HCT116 (cell line): ENCODE measurements at regions not wholly inside any gene's neighbourhood (a gene's known extent, or its start where the extent isn't known, plus 50 kb on each side); places are given as distances from the start of the nearest gene placed in this dataset.

Experiments used
- ATAC-seq: fragments of 200-7000 bp; cut with Tn5 transposase; 2 replicates; pipeline ENCODE4 v1.9.1; 2020; ENCODE audit warnings: mild to moderate bottlenecking, moderate library complexity
- BruUV-seq: library from RNA; stranded (reverse); fragments of 400-500 nt; replicated peaks from 2 replicates; lab custom pipeline; 2021; lab: Mats Ljungman, UMichigan
- CTCF ChIA-PET: fragments of 300-600 bp; sonication (Branson Sonifier 250); formaldehyde crosslinking; loops from one replicate; lab custom pipeline; 2021; ENCODE audit warnings: antibody characterized with exemption; lab: Charles Lee
- POLR2A ChIA-PET: fragments of 300-600, 350-600 bp; sonication (Branson Sonifier 250); formaldehyde crosslinking; loops from one replicate; lab custom pipeline; 2021; ENCODE audit warnings: antibody characterized with exemption; lab: Charles Lee
- RAD21 ChIA-PET, 2 experiments: fragments of 300-600 bp; sonication (Branson Sonifier 250); formaldehyde crosslinking; loops; one replicate each; lab custom pipeline; 2023; ENCODE audit warnings: low total read pairs in 2 of 2; ENCODE audit not compliant: uncharacterized antibody in 2 of 2, unreplicated experiment in 2 of 2, low non-redundant PET in 1 of 2; lab: Charles Lee
- DNase-seq: peaks from one replicate; pipeline ENCODE4 v3.0.0-alpha.2; 2010; ENCODE audit warnings: low read depth, low spot score
- H2AFZ ChIP-seq: fragments of 200-600 bp; shearing (Covaris generic), sonication (generic); 2 replicates; pipeline ENCODE4 v1.6.1; 2017; ENCODE audit warnings: low read depth, mixed run types, mixed read lengths, antibody characterized with exemption, low read length; ENCODE audit not compliant: poor library complexity, severe bottlenecking
- H3K27ac ChIP-seq: 2 replicates; pipeline ENCODE4 v1.5.1; 2012; ENCODE audit warnings: low read depth, low read length
- H3K27me3 ChIP-seq: fragments of 200-600 bp; sonication (generic); 2 replicates; pipeline ENCODE4 v1.6.1; 2016; ENCODE audit warnings: mixed run types, low read length, mixed read lengths; ENCODE audit not compliant: insufficient read depth
- H3K36me3 ChIP-seq, 2 experiments: fragments of 200-500 bp in 1 of 2; fragments of 200-600 bp in 1 of 2; sonication (Bioruptor generic) in 1 of 2; sonication (generic) in 1 of 2; 2 replicates each; pipeline versions ENCODE4 v1.5.1 to v1.6.1; 2014 to 2016; ENCODE audit warnings: low read length in 2 of 2, inconsistent platforms in 1 of 2, mixed read lengths in 1 of 2, mixed run types in 1 of 2; ENCODE audit not compliant: insufficient read depth in 2 of 2, control insufficient read depth in 1 of 2
- H3K4me1 ChIP-seq, 2 experiments: fragments of 200-600 bp in 1 of 2; sonication (generic) in 1 of 2; 2 replicates each; pipeline versions ENCODE4 v1.5.1 to v1.6.1; 2012 to 2017; ENCODE audit warnings: low read length in 2 of 2, inconsistent platforms in 1 of 2, mild to moderate bottlenecking in 1 of 2, mixed read lengths in 1 of 2, mixed run types in 1 of 2, moderate library complexity in 1 of 2; ENCODE audit not compliant: insufficient read depth in 2 of 2, control insufficient read depth in 1 of 2
- H3K4me2 ChIP-seq: fragments of 200-600 bp; sonication (generic); 2 replicates; pipeline ENCODE4 v1.6.1; 2017; ENCODE audit warnings: mixed run types, low read length, mixed read lengths
- H3K4me3 ChIP-seq, 2 experiments: fragments of 200-600 bp in 1 of 2; sonication (generic) in 1 of 2; replicated peaks in 1 of 2; 2 replicates each; pipeline ENCODE4 v1.5.1; 2011 to 2016; ENCODE audit warnings: low read length in 2 of 2, control low read depth in 1 of 2, low read depth in 1 of 2, mild to moderate bottlenecking in 1 of 2, mixed read lengths in 1 of 2, mixed run types in 1 of 2
- H3K79me2 ChIP-seq: fragments of 200-600 bp; sonication (generic); 2 replicates; pipeline ENCODE4 v1.6.1; 2017; ENCODE audit warnings: mild to moderate bottlenecking, mixed run types, low read length, moderate library complexity, mixed read lengths; ENCODE audit not compliant: insufficient read depth
- H3K9ac ChIP-seq: fragments of 200-600 bp; sonication (generic); 2 replicates; pipeline ENCODE4 v1.6.1; 2016; ENCODE audit warnings: low read length, mixed read lengths
- H3K9me2 ChIP-seq: fragments of 200-600 bp; sonication (generic), shearing (Covaris generic); 2 replicates; pipeline ENCODE4 v1.6.1; 2017; ENCODE audit warnings: mixed run types, mild to moderate bottlenecking, moderate library complexity; ENCODE audit not compliant: insufficient read depth
- H3K9me3 ChIP-seq, 2 experiments: fragments of 200-500 bp in 1 of 2; fragments of 200-600 bp in 1 of 2; sonication (Bioruptor generic) in 1 of 2; sonication (generic) in 1 of 2; 2 replicates each; pipeline ENCODE4 v1.6.1; 2014 to 2017; ENCODE audit warnings: low read length in 2 of 2, mixed read lengths in 2 of 2, inconsistent platforms in 1 of 2, low read depth in 1 of 2, mild to moderate bottlenecking in 1 of 2, mixed run types in 1 of 2, moderate library complexity in 1 of 2; ENCODE audit not compliant: control insufficient read depth in 1 of 2, insufficient read depth in 1 of 2
- H4K20me1 ChIP-seq: fragments of 200-600 bp; sonication (generic), shearing (Covaris generic); 2 replicates; pipeline ENCODE4 v1.6.1; 2017; ENCODE audit warnings: mixed run types, mild to moderate bottlenecking, moderate library complexity; ENCODE audit not compliant: insufficient read depth
- EGR1 ChIP-seq: IDR thresholded peaks from 2 replicates; pipeline ENCODE4 v1.6.1; 2012; ENCODE audit warnings: low read depth
- EZH2phosphoT487 ChIP-seq: fragments of 200-600 bp; IDR thresholded peaks from 2 replicates; pipeline ENCODE4 v1.6.1; 2018; ENCODE audit warnings: antibody characterized with exemption, borderline replicate concordance
- POLR2AphosphoS5 ChIP-seq: IDR thresholded peaks from 2 replicates; pipeline ENCODE4 v1.6.1; 2011; ENCODE audit warnings: mild to moderate bottlenecking, low read depth, low read length, moderate library complexity
- SP1 ChIP-seq: IDR thresholded peaks from 2 replicates; pipeline ENCODE4 v1.6.1; 2012; ENCODE audit warnings: low read depth
- SRF ChIP-seq: IDR thresholded peaks from 2 replicates; pipeline ENCODE4 v1.6.1; 2012; ENCODE audit warnings: low read depth
- ZFX ChIP-seq: fragments of 450-650 bp; IDR thresholded peaks from 2 replicates; pipeline ENCODE4 v1.6.1; 2017
- intact Hi-C: fragments of 100-400 bp; cut with micrococcal nuclease; formaldehyde crosslinking; loops from 2 replicates; pipeline ENCODE4 v1.10.0; 2022
- TF ChIP-seq, protein P1 (sequence below): IDR thresholded peaks from 2 replicates; pipeline ENCODE4 v1.6.1; 2012
- TF ChIP-seq, protein P2 (sequence below): IDR thresholded peaks from 2 replicates; pipeline ENCODE4 v1.6.1; 2012; ENCODE audit warnings: low read depth

- Histone ChIP-seq H4K20me1 (no peaks in the 10 kb centered on the region), H3K9me2 (no peaks in the 10 kb centered on the region), H3K4me3 (no peak overlapping the region), H3K9ac (no peak overlapping the region), H3K79me2 (no peaks in the 10 kb centered on the region), H3K27me3 (no peaks in the 10 kb centered on the region), H3K4me1 (no peaks in the 10 kb centered on the region), H3K27ac (no peak overlapping the region), H3K4me2 (no peak overlapping the region), H3K36me3 (no peaks in the 10 kb centered on the region), H2AFZ (no peak overlapping the region), H3K9me3 (peaks cover 9 to 12% of the 10 kb centered on the region in 2 experiments; a peak in 3 of 4 replicates)
- intact Hi-C loops, result no loop called here
- DNase-seq, result no peak
- BruUV-seq, result no TSS peak
- TF ChIP-seq EGR1 (no peak), EZH2phosphoT487 (no peak), POLR2AphosphoS5 (no peak), SRF (no peak), ZFX (no peak), SP1 (no peak)
- TF ChIP-seq, protein P1, sequence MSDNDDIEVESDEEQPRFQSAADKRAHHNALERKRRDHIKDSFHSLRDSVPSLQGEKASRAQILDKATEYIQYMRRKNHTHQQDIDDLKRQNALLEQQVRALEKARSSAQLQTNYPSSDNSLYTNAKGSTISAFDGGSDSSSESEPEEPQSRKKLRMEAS, result no peak
- TF ChIP-seq, protein P2, sequence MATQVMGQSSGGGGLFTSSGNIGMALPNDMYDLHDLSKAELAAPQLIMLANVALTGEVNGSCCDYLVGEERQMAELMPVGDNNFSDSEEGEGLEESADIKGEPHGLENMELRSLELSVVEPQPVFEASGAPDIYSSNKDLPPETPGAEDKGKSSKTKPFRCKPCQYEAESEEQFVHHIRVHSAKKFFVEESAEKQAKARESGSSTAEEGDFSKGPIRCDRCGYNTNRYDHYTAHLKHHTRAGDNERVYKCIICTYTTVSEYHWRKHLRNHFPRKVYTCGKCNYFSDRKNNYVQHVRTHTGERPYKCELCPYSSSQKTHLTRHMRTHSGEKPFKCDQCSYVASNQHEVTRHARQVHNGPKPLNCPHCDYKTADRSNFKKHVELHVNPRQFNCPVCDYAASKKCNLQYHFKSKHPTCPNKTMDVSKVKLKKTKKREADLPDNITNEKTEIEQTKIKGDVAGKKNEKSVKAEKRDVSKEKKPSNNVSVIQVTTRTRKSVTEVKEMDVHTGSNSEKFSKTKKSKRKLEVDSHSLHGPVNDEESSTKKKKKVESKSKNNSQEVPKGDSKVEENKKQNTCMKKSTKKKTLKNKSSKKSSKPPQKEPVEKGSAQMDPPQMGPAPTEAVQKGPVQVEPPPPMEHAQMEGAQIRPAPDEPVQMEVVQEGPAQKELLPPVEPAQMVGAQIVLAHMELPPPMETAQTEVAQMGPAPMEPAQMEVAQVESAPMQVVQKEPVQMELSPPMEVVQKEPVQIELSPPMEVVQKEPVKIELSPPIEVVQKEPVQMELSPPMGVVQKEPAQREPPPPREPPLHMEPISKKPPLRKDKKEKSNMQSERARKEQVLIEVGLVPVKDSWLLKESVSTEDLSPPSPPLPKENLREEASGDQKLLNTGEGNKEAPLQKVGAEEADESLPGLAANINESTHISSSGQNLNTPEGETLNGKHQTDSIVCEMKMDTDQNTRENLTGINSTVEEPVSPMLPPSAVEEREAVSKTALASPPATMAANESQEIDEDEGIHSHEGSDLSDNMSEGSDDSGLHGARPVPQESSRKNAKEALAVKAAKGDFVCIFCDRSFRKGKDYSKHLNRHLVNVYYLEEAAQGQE, result no peak
- POLR2A ChIA-PET, result no interaction called here
- CTCF ChIA-PET, result no interaction called here
- ATAC-seq, result no peak
- RAD21 ChIA-PET, result no interaction called here
These were observed 1273.5 kb upstream of the CRIM1 start for GRCh38 chr2:35082072-35082471.
